ENCODE measurements at regions not wholly inside any gene's neighbourhood (a gene's known extent, or its start where the extent isn't known, plus 50 kb on each side); places are given as distances from the start of the nearest gene placed in this dataset.

DNA sequence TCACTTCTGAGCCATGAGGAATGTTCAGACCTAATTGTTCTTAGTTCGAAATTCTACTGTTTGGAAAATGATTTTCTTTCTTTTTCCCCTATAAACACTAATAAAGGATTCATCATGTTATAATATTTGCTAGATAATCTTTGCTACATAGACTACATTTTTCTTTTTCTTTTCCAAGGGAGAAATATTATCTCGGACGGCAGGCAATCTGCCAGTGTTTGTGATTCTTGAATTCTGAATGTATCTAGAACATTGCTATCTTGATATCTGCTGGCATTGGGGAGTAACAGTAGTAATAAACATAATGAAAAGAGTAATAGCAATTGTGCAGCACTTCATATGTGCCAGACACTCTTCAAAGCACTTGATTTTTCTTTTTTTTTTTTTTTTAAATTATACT lies 107.7 kb upstream of the ZNF32 start:
- Histone ChIP-seq H3K9me3 (ENCODE audit: control insufficient read depth, insufficient read depth, low read depth, low read length) (no peaks in the 10 kb centered on the region), H3K4me1 (ENCODE audit: control insufficient read depth, insufficient read depth, low read length) (no peaks in the 10 kb centered on the region), H3K27ac (ENCODE audit: low read length) (no peak overlapping the region), H3K36me3 (ENCODE audit: control insufficient read depth, insufficient read depth, low read length) (no peaks in the 10 kb centered on the region), H3K27me3 (ENCODE audit: control insufficient read depth, insufficient read depth, low read length) (no peaks in the 10 kb centered on the region), H3K4me3 (ENCODE audit: low read depth in 2 of 2, low read length in 2 of 2) (no peak overlapping the region)
- in situ Hi-C loops (cut with HindIII; ENCODE audit: low pct_unique_long_range_greater_than_20kb, low sequenced_read_pairs), result no loop called here
- CTCF ChIA-PET, result no interaction called here
- POLR2A ChIA-PET, result no interaction called here
- intact Hi-C loops (cut with micrococcal nuclease; ENCODE audit: unreplicated experiment), result no loop called here
- TF ChIP-seq POLR2AphosphoS5 (IDR thresholded peaks at IDR 0.05; ENCODE audit: low read depth, low read length) (no peak), TCF7L2 (IDR thresholded peaks at IDR 0.05; ENCODE audit: low read depth, low read length) (no peak), SIN3A (IDR thresholded peaks at IDR 0.05; ENCODE audit: borderline replicate concordance, insufficient read depth, low read depth, low read length) (no peak)
- TF ChIP-seq, protein P1, sequence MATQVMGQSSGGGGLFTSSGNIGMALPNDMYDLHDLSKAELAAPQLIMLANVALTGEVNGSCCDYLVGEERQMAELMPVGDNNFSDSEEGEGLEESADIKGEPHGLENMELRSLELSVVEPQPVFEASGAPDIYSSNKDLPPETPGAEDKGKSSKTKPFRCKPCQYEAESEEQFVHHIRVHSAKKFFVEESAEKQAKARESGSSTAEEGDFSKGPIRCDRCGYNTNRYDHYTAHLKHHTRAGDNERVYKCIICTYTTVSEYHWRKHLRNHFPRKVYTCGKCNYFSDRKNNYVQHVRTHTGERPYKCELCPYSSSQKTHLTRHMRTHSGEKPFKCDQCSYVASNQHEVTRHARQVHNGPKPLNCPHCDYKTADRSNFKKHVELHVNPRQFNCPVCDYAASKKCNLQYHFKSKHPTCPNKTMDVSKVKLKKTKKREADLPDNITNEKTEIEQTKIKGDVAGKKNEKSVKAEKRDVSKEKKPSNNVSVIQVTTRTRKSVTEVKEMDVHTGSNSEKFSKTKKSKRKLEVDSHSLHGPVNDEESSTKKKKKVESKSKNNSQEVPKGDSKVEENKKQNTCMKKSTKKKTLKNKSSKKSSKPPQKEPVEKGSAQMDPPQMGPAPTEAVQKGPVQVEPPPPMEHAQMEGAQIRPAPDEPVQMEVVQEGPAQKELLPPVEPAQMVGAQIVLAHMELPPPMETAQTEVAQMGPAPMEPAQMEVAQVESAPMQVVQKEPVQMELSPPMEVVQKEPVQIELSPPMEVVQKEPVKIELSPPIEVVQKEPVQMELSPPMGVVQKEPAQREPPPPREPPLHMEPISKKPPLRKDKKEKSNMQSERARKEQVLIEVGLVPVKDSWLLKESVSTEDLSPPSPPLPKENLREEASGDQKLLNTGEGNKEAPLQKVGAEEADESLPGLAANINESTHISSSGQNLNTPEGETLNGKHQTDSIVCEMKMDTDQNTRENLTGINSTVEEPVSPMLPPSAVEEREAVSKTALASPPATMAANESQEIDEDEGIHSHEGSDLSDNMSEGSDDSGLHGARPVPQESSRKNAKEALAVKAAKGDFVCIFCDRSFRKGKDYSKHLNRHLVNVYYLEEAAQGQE (IDR thresholded peaks at IDR 0.05; ENCODE audit: insufficient read depth in 1 of 2, low read depth in 2 of 2, low read length in 1 of 2), result no peak
- TF ChIP-seq, protein P2, sequence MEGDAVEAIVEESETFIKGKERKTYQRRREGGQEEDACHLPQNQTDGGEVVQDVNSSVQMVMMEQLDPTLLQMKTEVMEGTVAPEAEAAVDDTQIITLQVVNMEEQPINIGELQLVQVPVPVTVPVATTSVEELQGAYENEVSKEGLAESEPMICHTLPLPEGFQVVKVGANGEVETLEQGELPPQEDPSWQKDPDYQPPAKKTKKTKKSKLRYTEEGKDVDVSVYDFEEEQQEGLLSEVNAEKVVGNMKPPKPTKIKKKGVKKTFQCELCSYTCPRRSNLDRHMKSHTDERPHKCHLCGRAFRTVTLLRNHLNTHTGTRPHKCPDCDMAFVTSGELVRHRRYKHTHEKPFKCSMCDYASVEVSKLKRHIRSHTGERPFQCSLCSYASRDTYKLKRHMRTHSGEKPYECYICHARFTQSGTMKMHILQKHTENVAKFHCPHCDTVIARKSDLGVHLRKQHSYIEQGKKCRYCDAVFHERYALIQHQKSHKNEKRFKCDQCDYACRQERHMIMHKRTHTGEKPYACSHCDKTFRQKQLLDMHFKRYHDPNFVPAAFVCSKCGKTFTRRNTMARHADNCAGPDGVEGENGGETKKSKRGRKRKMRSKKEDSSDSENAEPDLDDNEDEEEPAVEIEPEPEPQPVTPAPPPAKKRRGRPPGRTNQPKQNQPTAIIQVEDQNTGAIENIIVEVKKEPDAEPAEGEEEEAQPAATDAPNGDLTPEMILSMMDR (IDR thresholded peaks at IDR 0.05), result no peak
- BruUV-seq (replicated peaks), result no TSS peak
- no peak for ATAC-seq
- DNase-seq (ENCODE audit: low read depth, low spot score), result no peak

DNA sequence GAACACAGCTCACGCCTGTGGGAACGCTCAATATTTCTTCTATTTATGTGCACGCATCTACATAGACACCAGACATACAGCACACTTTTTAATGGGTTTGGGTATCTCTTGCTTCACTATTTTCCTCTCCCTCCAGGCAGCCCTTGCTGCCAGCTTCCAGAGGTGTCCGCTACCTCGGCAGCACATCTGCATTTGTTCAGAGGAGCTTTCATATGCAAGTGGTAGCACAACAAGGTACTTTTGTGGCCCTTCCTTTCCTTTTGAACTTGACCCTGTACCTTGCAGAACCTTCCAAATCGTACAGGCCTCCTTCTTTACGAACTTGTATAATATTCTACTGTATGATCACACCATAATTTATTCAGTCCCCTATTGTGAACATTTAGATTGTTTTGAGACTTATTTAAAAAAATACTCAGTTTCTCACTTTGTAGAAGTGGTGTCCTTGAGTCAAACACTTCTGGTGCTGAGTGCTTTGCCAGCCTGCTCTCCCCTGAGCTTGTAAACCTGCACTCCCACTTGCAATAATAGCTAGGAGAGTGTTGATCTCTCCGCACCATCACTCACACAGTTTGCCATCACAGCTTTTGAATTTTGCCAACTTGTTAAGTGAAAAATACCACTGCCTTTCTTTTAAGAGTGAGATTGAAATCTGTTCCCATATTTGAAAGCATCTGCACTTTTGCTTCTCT lies 106.0 kb upstream of the ZNF32 start:
- H3K27me3 ChIP-seq (ENCODE audit: control insufficient read depth, insufficient read depth, low read length), result peaks cover 3% of the 10 kb centered on the region; the same call in 1 of the 2 replicates
- BruUV-seq (replicated peaks), result no TSS peak
- H3K4me1 ChIP-seq (ENCODE audit: control insufficient read depth, insufficient read depth, low read length), result no peaks in the 10 kb centered on the region
- TF ChIP-seq TCF7L2 (IDR thresholded peaks at IDR 0.05; ENCODE audit: low read depth, low read length), result no peak
- no peak for TF ChIP-seq SIN3A (IDR thresholded peaks at IDR 0.05; ENCODE audit: borderline replicate concordance, insufficient read depth, low read depth, low read length)
- TF ChIP-seq, protein P1 (IDR thresholded peaks at IDR 0.05; ENCODE audit: insufficient read depth in 1 of 2, low read depth in 2 of 2, low read length in 1 of 2), result no peak
- H3K4me3 ChIP-seq (ENCODE audit: low read depth in 2 of 2, low read length in 2 of 2), result no peak overlapping the region
- no peaks in the 10 kb centered on the region for H3K9me3 ChIP-seq (ENCODE audit: control insufficient read depth, insufficient read depth, low read depth, low read length)
- in situ Hi-C loops (cut with HindIII; ENCODE audit: low pct_unique_long_range_greater_than_20kb, low sequenced_read_pairs) (no loop called here), intact Hi-C loops (cut with micrococcal nuclease; ENCODE audit: unreplicated experiment) (no loop called here)
- ATAC-seq (no peak), DNase-seq (ENCODE audit: low read depth, low spot score) (no peak)
- H3K36me3 ChIP-seq (ENCODE audit: control insufficient read depth, insufficient read depth, low read length), result no peaks in the 10 kb centered on the region
- H3K27ac ChIP-seq (ENCODE audit: low read length), result no peak overlapping the region
- POLR2A ChIA-PET, result interaction anchor here (0.6 kb wide), 1 partner anchor 10 kb away, joined by 3 read pairs; no protein-coding TSS in a partner anchor
- CTCF ChIA-PET, result no interaction called here
